ENCODE measurements at regions not wholly inside any gene's neighbourhood (a gene's known extent, or its start where the extent isn't known, plus 50 kb on each side); places are given as distances from the start of the nearest gene placed in this dataset.
A peak's percentile ranks its signal among the peaks of the same experiment; 100 is the strongest.

DNA sequence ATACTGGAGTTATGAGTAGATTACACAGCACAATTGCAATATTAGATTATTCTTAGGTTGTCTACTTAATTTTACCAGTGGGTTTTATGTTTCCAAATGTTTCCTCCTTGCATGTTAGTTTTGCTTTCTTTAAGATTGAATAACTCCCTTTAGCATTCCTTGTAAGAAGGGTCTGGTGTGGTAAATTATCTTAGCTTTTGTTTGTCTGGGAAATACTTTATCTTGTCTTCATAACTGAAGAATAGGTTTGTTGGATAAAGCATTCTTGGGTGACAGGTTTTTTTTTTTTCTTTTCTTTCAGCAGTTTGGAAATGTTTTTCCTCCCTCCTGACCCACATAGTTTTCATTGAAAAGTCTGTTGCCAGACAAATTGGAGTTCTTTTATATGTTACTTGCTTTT lies 531.1 kb downstream of the ANXA1 start:
- Mint-ChIP-seq H3K36me3 (ENCODE audit: low read depth) (no peaks in the 10 kb centered on the region), H3K9me3 (peaks cover 3% of the 10 kb centered on the region), H3K4me3 (no peak overlapping the region), H3K4me1 (ENCODE audit: low read depth) (no peaks in the 10 kb centered on the region), H3K27me3 (no peaks in the 10 kb centered on the region), H3K27ac (no peak overlapping the region)
- Histone ChIP-seq H3K27me3 (ENCODE audit: control insufficient read depth in 1 of 2, insufficient read depth in 2 of 2, low read length in 2 of 2) (no peaks in the 10 kb centered on the region), H3K4me1 (ENCODE audit: insufficient read depth, low read length) (no peaks in the 10 kb centered on the region), H3K4me3 (ENCODE audit: low read length) (no peak overlapping the region), H3K9me3 (ENCODE audit: control insufficient read depth in 1 of 2, insufficient read depth in 1 of 2, low read length in 2 of 2) (no peaks in the 10 kb centered on the region), H3K36me3 (ENCODE audit: insufficient read depth, low read length) (no peaks in the 10 kb centered on the region), H3K27ac (ENCODE audit: low read depth in 1 of 2, low read length in 2 of 2) (no peak overlapping the region)
- CTCF ChIA-PET = no interaction called here
- TF ChIP-seq CTCF (IDR thresholded peaks at IDR 0.05) = no peak
- intact Hi-C loops (cut with DNase I, micrococcal nuclease) = no loop called here
- ATAC-seq (ENCODE audit: poor library complexity) (no peak), DNase-seq (no peak)
- POLR2A ChIA-PET = no interaction called here

GRCh38 chr9:73683862-73684591 lies 532.4 kb downstream of the ANXA1 start:
- ATAC-seq (ENCODE audit: poor library complexity) (no peak), DNase-seq (peak in 1 of 14 experiments; percentile 7)
- Histone ChIP-seq H3K27ac (ENCODE audit: low read depth in 1 of 2, low read length in 2 of 2) (no peak overlapping the region), H3K9me3 (ENCODE audit: control insufficient read depth in 1 of 2, insufficient read depth in 1 of 2, low read length in 2 of 2) (no peaks in the 10 kb centered on the region), H3K36me3 (ENCODE audit: insufficient read depth, low read length) (no peaks in the 10 kb centered on the region), H3K4me3 (ENCODE audit: low read length) (no peak overlapping the region), H3K27me3 (ENCODE audit: control insufficient read depth in 1 of 2, insufficient read depth in 2 of 2, low read length in 2 of 2) (no peaks in the 10 kb centered on the region), H3K4me1 (ENCODE audit: insufficient read depth, low read length) (no peaks in the 10 kb centered on the region)
- Mint-ChIP-seq H3K27ac (no peak overlapping the region), H3K4me3 (no peak overlapping the region), H3K27me3 (no peaks in the 10 kb centered on the region), H3K9me3 (peaks cover 3% of the 10 kb centered on the region), H3K36me3 (ENCODE audit: low read depth) (no peaks in the 10 kb centered on the region), H3K4me1 (ENCODE audit: low read depth) (no peaks in the 10 kb centered on the region)
- ChIA-PET CTCF (no interaction called here), POLR2A (no interaction called here)
- intact Hi-C loops (cut with DNase I, micrococcal nuclease) = no loop called here
- TF ChIP-seq CTCF (IDR thresholded peaks at IDR 0.05) = no peak

- POLR2A ChIA-PET = no interaction called here
These were observed 532.9 kb downstream of the ANXA1 start for GRCh38 chr9:73684601-73685000.

More at GRCh38 chr9:73684601-73685000, 532.9 kb downstream of the ANXA1 start:
- H3K9me3 ChIP-seq (ENCODE audit: control insufficient read depth in 1 of 2, insufficient read depth in 1 of 2, low read length in 2 of 2) = no peaks in the 10 kb centered on the region
- no peak for TF ChIP-seq CTCF (IDR thresholded peaks at IDR 0.05)
- no peak overlapping the region for H3K27ac Mint-ChIP-seq
- no peak overlapping the region for H3K27ac ChIP-seq (ENCODE audit: low read depth in 1 of 2, low read length in 2 of 2)
- no peak for DNase-seq
- H3K27me3 ChIP-seq (ENCODE audit: control insufficient read depth in 1 of 2, insufficient read depth in 2 of 2, low read length in 2 of 2) = no peaks in the 10 kb centered on the region
- peaks cover 3% of the 10 kb centered on the region for H3K9me3 Mint-ChIP-seq
- H3K4me1 ChIP-seq (ENCODE audit: insufficient read depth, low read length) = no peaks in the 10 kb centered on the region
- CTCF ChIA-PET = no interaction called here
- H3K4me1 Mint-ChIP-seq (ENCODE audit: low read depth) = no peaks in the 10 kb centered on the region
- H3K36me3 ChIP-seq (ENCODE audit: insufficient read depth, low read length) = no peaks in the 10 kb centered on the region
- no peaks in the 10 kb centered on the region for H3K36me3 Mint-ChIP-seq (ENCODE audit: low read depth)
- intact Hi-C loops (cut with DNase I, micrococcal nuclease) = no loop called here
- ATAC-seq (ENCODE audit: poor library complexity) = no peak
- H3K4me3 Mint-ChIP-seq = no peak overlapping the region
- H3K4me3 ChIP-seq (ENCODE audit: low read length) = no peak overlapping the region
- H3K27me3 Mint-ChIP-seq = no peaks in the 10 kb centered on the region

All from CD4-positive, alpha-beta T cell (primary cell).